NOMO-1 treated with dmso at 0.1 percent for 144 hours (cell line): ENCODE measurements at regions not wholly inside any gene's neighbourhood (a gene's known extent, or its start where the extent isn't known, plus 50 kb on each side); places are given as distances from the start of the nearest gene placed in this dataset.
A peak's percentile ranks its signal among the peaks of the same experiment; 100 is the strongest.

Experiments used
- DNase-seq: peaks from one replicate; lab custom pipeline; 2025; ENCODE audit not compliant: unreplicated experiment; lab: John Stamatoyannopoulos, UW

- DNase-seq = no peak
These were observed 262.0 kb upstream of the KCNH8 start for GRCh38 chr3:18886331-18886730.

GRCh38 chr3:18885612-18886011 is 262.7 kb upstream of the KCNH8 start:
- no peak for DNase-seq

GRCh38 chr3:18883571-18883970 is 264.7 kb upstream of the KCNH8 start:
- peak; percentile 67 for DNase-seq

- DNase-seq = no peak
These were observed 267.6 kb upstream of the KCNH8 start for GRCh38 chr3:18880691-18881090.

- no peak for DNase-seq
These were observed 275.8 kb upstream of the KCNH8 start for GRCh38 chr3:18872466-18872865.

GRCh38 chr3:18870642-18871041 is 277.7 kb upstream of the KCNH8 start:
- DNase-seq = no peak

- no peak for DNase-seq
These were observed 278.2 kb upstream of the KCNH8 start for GRCh38 chr3:18870074-18870640.

GRCh38 chr3:18868911-18869689 is 279.2 kb upstream of the KCNH8 start:
- DNase-seq = no peak

- no peak for DNase-seq
These were observed 281.4 kb upstream of the KCNH8 start for GRCh38 chr3:18866899-18867298.

GRCh38 chr3:18864933-18865731 is 283.2 kb upstream of the KCNH8 start:
- no peak for DNase-seq

GRCh38 chr3:18862077-18862476 is 286.2 kb upstream of the KCNH8 start:
- no peak for DNase-seq

GRCh38 chr3:18861137-18861536 is 287.2 kb upstream of the KCNH8 start:
- DNase-seq = no peak

GRCh38 chr3:18853269-18853668 is 295.0 kb upstream of the KCNH8 start:
- DNase-seq = no peak

- DNase-seq = no peak
These were observed 300.6 kb upstream of the KCNH8 start for GRCh38 chr3:18847583-18848197.

- DNase-seq = no peak
These were observed 304.3 kb upstream of the KCNH8 start for GRCh38 chr3:18843983-18844382.

- no peak for DNase-seq
These were observed 305.1 kb upstream of the KCNH8 start for GRCh38 chr3:18843188-18843587.

- no peak for DNase-seq
These were observed 306.6 kb upstream of the KCNH8 start for GRCh38 chr3:18841422-18842343.

GRCh38 chr3:18840535-18841137 is 307.7 kb upstream of the KCNH8 start:
- no peak for DNase-seq

GRCh38 chr3:18838758-18839157 is 309.6 kb upstream of the KCNH8 start:
- DNase-seq = no peak

- no peak for DNase-seq
These were observed 311.1 kb upstream of the KCNH8 start for GRCh38 chr3:18837137-18837755.
